GM18873 (cell line): ENCODE measurements at regions not wholly inside any gene's neighbourhood (a gene's known extent, or its start where the extent isn't known, plus 50 kb on each side); places are given as distances from the start of the nearest gene placed in this dataset.
A peak's percentile ranks its signal among the peaks of the same experiment; 100 is the strongest.

Experiments
- ATAC-seq: cut with Tn5 transposase; IDR thresholded peaks from one replicate; pipeline ENCODE4 v1.9.1; 2021; ENCODE audit warnings: mild to moderate bottlenecking, moderate library complexity, moderate number of reproducible peaks; ENCODE audit not compliant: unreplicated experiment, low FRiP score

DNA sequence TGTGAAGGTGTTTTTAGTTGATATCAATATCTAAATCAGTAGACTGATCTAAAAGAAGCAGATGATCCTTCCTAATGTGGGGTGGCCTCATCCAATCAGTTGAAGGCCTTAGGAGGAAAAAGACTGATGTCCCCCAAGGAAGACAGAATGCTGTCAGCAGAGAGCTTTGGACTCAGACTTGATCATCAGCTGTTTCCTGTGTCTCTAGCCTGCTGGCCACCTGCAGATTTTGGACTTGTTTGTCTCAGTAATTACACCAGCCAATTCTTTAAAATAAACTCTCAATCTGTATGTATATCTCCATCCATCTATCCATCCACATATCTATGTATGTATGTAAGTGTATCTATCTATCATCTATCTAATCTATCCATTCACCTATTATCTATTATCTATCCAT is 301.3 kb downstream of the LPIN1 start:
- ATAC-seq: no peak

DNA sequence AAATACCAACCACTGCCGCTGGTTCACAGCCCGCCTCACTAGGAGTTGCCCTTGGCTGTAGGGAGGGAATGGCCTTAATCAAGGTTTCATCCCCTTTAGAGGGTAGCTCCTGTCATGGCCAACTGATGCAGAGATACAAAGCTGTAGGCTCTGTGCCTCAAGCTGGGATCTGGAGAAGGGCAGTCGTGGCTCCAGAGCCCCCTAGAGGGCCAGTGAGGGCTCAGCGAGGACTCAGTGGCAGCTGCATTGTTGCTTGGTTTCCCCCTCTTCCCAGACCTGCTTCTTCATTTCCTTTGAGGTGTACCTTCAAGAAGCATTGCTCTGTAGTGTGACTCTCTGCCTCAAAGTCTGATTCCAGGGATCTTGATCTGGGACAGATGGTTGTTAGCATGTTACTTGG is 302.1 kb downstream of the LPIN1 start:
- ATAC-seq: no peak

DNA sequence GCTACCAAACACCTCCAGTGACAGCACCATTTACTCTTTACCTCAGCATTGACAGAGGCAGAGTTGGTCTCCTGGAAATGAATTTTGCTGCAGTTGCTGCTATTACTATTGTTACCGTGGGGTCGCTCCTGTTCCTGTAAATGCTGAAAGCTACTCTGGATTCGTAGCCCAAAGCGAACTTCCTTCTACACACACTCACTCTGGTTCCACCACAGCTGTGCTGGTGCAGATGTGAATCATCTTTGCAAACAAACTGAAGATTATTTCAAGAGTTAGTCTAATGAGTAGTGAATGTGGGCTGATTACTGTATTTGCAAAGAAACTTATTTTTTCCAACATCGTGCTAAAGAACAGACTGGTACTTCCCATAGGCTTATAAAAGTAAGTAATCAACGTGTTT is 304.0 kb downstream of the LPIN1 start:
- ATAC-seq: peak; percentile 36

DNA sequence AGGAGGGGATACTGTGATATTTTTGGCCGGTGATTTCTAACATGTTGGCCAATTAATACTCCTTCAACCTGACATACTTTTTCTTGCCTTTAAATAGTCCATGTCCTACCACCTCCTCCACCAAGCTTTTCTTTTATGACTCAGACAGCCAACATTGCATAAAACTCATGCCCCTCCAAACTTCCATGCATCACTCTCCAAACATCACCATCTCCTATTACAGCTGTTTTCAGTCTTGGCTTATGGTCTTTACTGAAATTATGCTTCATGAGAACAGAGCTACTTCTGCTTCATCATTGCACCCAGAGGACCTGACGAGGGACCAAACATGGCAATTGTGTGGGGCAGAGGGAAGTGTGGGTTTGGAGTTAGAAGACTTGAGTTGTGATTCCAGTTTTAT is 305.4 kb downstream of the LPIN1 start:
- ATAC-seq: no peak

DNA sequence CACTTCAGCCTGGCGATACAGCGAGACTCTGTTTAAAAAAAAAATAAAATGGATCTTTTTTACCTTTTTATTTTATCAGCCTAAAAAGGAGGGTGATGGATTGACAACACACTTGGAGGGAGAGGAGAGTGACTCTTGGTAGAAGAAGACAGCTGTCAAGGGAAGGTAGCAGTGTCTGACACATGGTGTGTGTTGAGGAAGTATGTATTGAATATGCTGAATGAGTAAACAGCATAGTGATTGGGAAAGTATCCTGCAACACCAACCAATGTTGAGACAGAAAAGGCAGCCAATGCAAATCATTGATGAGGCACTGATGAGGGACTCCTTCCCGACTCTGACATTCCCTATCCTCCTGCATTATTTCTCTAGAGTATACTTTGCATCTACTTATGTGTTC is 306.4 kb downstream of the LPIN1 start:
- ATAC-seq: no peak

DNA sequence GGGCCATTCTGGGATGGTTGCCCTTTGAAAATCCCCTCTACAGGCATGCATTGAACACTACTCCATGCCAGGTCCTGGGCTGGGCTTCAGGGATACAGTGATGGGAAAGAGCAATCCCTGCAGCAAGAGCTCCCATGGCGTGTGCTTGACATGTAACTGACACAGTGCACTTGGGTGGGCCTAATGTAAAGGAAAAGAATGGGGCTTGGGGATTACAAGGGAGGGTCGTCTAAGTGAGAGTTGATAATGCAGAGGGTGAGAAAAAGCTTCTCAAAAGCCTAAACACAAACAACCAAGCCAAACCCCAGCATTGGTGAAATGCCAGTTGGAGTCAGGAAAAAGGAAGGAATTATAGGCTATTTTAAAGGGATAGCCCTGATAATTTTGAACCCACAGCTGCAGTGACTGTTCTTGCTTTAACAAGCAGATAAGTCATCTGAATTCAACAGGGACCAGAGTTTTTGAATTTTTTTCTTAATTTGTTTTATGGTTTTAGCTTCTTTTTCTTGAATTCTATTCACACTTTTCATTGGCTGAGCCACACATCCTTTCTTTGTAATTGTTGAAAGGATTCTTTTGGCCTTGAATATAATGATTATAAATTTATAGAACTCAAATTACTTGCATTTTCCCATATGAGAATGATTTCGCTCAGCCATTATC is 308.7 kb downstream of the LPIN1 start:
- ATAC-seq: no peak

DNA sequence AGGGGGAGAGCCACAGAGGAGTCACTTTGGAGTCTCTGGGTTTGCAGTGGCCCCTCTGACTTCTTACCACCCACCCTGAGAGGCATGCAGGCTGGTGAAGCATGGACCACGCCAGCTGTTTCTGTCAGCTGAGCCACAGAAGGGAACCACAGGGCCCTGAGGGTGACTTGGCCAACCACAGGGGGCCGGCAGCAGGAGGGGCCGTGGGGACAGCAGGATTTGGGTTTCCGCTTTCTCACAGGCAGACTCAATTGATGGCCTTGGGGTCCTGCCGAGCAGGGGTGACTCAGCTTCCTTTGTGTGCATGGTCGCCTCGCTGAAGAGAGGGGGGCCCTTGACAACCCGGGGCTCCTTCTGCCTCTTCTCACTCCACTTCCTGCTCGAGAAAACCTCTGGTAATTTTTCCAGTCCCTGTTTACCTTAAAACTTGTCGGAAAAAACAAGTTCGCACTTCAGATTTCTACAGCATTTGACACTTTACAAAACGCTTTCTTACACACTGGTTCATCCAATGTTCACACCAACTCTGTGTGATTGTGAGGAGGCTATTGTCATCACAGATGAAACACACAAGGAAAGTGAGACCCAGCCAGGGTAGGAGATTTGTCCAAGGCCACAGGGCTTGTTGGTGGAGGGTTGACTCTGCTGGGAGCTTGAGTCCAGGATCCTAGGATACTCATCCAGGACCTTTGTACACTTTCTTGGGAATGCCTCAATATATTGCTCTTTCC is 311.2 kb downstream of the LPIN1 start:
- peak; percentile 75 for ATAC-seq

DNA sequence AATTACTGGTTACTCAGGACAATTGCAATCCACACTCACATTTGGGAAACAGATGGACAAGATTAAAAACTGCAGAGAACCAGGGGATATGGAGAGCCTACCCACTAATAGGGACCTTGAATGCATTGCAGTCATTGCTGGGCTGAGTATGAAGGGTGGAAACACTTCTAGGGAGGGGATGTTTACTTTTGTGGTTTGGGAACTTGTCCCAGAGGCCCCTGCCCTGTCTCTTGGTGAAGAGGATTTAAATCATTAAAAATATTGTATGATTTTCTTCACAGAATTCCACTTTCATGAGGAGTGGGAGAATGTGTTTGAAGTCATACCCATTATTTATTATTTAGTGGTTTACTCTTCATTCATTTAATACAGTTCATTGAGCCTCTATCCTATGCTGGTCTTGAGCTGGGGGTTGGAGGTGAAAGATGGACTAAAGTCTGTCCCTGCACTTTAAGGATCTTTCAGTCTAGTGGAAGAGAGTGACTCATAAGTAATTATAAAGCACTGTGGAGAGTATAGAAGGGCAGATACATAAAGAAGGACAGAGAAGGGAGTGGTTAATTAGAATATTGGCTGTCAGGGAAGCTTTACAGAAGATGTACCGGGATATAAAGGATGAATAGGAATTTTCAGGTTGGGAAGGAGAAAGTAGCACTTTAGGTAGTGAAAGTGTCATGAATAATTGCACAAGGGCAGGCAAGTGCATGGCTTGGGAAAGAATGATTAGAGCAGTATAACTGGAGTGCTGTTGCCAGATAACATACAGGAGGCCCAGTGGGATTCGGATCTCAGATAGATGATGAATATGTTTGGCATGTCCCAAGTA is 313.4 kb downstream of the LPIN1 start:
- no peak for ATAC-seq

DNA sequence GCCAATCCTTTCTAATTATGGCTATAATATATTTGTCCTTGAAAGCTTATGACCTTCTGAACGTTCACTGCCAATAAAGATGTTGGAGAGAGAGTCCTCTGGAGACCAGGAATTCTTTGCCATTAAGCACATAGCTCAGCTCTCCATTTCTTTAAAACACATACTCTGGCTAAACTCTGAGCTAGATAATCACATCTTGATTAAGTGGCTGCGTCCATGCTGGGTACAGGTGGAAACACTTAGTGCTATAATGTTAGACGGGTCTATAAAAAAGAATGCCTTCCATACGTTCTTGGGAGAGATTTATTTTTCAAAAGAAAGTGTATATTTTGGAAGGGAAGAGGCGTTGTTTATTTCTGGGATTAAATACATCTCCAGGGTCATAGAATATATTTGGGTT is 314.5 kb downstream of the LPIN1 start:
- no peak for ATAC-seq

DNA sequence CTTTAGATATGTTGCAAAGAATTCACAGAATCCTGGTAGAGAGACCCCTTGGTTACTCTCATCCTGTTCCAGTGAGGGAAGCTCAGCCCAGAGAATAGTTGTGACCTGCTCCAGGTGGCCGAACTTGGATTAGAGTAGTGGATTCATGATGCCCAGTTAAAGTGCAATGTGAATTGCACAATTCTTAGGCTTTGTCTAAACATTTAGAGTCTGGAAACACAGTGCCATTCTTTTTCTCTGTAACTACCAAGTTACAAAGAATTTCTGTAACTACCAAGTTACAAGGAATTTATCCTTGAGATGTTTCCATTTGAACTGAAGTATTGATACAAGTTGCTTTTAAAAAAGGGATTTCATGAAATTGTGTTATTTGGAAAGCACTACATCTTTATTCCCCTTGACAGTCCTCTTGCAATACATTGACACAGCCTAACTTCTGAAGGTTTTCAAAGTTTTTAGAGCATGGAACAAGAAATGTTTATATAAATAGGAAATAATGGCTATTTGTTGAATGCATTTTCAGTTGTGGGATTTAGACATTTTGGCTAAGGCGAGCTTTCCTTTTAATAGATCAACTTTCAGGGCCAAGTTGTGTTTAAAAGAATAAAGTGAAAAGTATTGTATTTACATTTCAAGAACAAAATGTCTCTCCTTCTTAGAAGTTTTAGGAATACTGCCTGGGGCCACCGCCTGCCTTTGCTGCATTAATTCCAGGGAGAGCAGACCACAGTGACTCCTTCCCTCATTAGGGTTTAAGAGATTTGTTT is 315.0 kb downstream of the LPIN1 start:
- no peak for ATAC-seq

DNA sequence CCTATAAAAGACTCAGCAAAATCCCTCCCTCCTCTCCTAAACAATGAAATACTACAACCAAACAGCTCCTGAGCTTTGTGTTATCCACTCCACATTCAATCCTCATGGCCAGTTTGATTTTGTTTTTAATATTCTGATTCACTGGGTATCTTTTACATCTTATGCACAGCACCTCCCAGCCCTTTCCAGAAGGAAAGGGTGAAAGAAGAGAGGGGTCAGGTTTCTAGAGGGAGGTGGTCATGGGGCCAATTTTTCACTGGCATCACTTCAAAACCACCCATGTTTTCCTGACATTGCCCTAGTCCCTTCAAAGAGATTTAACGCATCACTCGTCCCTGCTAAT is 315.6 kb downstream of the LPIN1 start:
- ATAC-seq: no peak

DNA sequence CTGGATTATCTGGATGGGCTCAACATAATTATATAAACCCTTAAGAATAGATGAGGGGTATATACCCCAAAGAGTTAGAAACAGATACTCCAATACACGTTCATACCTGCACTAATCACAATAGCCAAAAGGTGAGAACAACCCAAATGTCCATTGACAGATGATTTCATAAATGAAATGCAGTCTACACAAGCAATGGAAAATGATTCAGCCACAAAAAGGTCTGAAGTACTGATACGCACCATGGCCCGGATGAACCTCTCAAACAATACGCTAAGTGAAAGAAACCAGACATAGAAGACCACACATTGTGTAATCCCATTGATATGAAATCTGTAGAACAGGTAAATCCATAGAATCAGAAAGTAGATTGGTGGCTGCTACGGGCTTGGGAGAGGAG is 316.8 kb downstream of the LPIN1 start:
- no peak for ATAC-seq

DNA sequence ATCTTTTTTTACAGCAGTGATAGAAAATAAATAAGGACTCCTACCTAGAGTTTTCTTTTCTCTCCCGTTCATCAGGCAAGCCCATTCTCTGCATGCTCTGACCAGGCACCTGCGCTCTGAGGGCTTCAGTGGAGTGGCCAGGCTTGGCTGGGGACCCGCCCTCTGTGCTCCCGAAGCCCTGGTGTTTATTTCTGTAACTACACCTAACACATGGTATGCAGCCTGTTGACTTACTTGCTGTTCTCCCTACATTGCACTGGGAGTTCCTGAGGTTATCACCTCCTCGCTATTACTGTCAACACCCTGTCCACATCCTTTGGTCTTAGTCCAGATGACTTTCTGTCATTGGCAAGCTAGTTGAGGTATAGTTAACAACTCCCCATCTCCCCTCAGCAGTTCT is 317.7 kb downstream of the LPIN1 start:
- ATAC-seq: no peak

DNA sequence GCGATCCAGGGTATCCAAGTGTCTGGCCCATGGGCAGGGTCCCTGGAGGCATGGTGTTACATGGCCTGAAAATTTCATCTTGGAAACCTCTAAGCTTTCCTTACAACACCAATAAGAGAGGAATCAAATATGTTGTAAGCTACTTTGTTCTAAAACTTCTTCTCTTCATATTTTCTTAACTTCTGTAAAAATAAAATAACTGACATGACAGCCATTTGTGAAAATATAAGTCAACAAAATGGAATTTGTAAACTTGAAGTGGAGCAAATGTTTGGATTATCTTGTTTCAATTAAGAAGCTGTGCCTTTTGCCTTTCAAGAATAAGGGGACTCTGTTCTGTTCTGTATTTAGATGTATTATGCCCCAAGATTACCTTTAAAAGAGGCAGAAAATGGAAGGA is 319.7 kb downstream of the LPIN1 start:
- ATAC-seq: no peak

DNA sequence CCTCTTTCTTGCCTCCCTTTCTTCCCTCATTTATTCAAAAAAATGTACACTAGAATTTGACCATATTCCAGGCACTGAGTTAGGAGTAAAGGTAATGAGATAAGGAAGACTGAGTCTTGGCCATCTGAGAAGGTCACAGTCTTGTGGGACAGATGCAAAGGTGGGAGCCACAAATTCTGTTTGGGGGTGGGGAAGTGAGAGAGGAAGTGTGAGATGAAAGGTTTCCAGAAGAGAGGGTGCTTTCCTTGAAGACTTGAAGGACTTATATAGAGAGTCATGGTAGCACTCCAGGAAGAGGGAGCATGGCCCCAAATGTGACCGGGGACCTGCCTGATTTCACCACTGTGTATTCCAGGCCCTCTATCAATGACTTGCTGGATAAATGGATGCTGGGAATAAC is 320.6 kb downstream of the LPIN1 start:
- ATAC-seq: no peak

DNA sequence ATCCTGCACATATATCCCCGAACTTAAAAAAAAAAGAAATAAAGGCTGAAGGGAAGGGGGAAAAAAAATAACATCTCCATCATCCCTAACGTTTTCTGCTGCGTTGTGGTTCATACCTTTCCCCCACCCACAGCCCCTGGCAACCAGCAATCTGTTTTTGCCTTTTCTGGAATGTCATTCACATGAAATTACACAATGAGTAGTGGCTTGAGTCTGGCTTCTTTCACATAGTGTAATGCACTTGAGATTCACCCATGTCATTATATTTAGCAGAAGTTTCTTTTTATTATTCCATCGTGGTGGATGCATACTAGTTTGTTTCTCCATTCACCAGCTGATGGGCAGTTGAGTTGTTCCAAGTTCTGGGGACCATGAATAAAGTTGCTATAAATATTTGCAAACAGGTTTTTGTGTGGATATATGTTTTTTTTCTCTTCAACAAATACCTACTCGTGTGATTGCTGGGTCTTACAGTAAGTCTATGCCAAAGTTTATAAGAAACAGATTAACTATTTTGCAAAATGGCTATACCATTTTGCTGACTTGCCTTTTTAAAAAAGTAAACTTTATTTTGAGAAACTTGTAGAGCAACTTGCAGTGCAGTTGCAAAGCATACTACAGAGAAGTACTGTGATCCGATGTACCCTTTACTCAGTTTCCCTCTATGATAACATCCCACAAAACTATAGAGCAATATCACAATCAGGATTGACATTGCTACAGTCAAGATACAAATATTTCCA is 322.5 kb downstream of the LPIN1 start:
- ATAC-seq: no peak

DNA sequence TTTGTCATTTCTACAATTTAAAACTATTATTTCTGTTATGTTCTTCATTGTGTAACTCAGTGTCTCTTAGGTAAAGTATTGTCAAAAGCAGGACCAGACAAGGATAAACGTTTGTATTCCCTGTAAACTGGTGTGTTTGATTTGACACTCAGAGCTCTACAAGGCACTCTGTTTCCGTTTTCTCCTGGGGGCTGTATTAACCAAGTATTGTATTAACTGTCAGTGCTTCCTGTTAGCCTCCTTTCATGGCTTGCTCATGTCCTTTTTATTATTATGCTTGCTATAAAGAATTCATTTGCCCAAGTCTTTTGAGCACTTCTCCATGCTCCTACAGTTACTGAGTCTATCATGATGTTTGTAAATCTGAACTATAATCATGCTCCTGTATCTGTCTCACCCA is 323.7 kb downstream of the LPIN1 start:
- ATAC-seq: no peak

DNA sequence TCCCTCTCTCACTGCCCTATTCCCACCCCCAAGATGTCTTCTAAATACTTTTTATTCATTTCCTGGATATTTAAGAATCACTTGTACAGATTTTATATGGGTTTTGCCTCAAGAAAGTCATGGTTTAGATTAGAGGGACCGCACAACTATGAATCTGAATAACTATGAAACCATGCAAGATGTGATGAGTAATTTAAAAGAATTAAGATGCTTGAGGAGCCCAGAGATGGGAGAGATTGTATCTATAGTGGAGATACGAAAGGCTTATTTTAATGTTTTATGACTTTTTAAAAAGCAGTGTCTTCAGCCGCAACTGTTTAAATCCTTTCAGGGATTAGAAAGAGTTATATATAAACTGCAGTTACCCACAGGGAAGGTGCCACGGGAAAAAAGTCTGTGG is 324.1 kb downstream of the LPIN1 start:
- no peak for ATAC-seq

DNA sequence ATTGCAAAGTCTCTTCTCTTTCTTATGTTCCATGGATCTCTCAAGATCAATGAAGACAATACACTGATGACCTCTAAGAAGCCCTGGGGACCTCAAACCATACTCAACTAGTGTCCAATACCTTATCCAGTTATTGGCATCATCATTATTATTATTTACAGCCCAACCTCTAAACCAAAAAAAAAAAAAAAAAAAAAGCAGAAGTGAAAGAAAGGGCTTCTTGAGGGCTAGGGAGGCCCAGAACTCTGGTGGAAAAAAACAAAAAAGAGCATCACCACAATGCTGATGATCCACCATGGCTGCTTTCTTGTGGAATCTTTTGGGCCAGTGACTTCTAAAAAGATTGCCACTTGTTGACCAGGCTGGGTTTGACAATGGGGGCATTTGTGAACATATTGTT is 324.9 kb downstream of the LPIN1 start:
- no peak for ATAC-seq

DNA sequence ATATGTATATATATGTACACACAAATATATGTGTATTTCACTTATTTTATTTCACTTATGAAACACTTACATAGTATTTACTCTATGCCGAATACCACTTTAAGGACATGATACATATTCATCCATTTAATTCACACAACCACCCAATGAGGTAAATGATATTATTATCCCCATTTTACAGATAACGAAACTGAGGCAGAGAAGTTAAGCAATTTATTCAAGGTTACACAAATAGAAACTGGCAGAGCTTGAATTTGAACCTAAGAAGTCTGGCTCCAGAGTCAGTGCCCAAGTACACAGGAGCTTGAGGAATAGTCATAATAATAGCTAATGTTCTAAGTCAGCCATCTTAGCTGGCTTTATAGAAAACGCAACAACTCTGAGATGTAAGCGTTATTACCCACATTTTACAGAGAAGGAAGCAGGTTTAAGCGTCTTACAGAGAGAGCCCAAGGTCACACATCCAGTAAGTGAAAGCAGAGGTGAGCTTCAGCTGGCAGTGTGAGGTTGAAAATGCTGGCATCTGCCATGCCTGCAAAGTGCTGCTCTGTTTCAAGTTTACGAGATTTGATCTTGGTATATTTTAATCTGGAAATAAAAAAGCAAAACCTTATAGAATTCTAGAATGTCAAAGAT is 326.9 kb downstream of the LPIN1 start:
- ATAC-seq: no peak
